GM12873 (cell line): ENCODE measurements at regions not wholly inside any gene's neighbourhood (a gene's known extent, or its start where the extent isn't known, plus 50 kb on each side); places are given as distances from the start of the nearest gene placed in this dataset.

Experiments
- TF ChIP-seq, protein P1 (sequence below): IDR thresholded peaks from 2 replicates; pipeline ENCODE4 v1.5.1; 2012; ENCODE audit warnings: low read depth, mild to moderate bottlenecking, moderate library complexity, low read length, control low read depth; ENCODE audit not compliant: insufficient read depth; ENCODE audit errors: missing control alignments

DNA sequence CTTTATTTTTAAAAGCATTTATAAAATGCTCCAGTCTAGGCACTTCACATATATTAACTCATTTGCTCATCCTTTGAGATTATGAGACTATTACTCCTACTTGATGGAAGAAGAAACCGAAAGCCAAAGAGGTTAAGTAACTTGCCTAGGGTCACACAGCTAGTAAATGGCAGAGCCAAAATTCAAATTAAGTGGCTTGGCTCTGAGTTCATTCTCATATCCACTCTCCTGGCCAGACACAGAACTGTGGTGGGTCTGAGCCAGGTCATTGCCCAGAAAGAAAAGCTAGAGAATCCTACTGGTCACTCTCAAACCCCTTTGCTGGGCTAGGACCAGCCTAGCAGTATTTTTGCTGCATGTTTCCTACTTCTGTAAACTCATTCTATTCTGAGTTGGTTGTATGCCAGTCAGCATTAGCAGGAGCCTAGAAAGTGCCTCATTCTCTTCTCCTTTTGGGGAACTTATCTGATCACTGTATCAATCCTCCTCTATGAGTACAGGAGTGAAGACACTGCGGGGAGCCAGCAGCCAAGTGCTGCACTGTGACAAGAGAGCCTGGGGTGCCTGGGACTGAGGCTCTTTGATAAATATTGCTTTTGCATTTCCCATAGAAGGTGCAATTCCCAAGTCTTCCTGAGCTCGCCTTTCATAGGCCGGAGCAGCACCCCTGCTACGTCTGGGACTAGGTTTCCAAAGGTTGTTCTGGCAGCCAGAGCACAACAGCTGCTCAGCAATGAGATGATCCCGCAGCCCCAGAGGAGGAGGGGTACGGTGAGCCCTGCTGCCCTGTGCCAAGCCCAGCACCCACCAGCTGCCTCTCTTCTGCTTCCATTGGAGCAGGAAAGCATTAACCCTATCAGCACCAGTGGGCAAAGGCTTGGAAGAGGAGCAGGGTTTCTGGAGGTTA, 728.3 kb downstream of the MAFB start:
- TF ChIP-seq, protein P1, sequence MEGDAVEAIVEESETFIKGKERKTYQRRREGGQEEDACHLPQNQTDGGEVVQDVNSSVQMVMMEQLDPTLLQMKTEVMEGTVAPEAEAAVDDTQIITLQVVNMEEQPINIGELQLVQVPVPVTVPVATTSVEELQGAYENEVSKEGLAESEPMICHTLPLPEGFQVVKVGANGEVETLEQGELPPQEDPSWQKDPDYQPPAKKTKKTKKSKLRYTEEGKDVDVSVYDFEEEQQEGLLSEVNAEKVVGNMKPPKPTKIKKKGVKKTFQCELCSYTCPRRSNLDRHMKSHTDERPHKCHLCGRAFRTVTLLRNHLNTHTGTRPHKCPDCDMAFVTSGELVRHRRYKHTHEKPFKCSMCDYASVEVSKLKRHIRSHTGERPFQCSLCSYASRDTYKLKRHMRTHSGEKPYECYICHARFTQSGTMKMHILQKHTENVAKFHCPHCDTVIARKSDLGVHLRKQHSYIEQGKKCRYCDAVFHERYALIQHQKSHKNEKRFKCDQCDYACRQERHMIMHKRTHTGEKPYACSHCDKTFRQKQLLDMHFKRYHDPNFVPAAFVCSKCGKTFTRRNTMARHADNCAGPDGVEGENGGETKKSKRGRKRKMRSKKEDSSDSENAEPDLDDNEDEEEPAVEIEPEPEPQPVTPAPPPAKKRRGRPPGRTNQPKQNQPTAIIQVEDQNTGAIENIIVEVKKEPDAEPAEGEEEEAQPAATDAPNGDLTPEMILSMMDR = no peak

DNA sequence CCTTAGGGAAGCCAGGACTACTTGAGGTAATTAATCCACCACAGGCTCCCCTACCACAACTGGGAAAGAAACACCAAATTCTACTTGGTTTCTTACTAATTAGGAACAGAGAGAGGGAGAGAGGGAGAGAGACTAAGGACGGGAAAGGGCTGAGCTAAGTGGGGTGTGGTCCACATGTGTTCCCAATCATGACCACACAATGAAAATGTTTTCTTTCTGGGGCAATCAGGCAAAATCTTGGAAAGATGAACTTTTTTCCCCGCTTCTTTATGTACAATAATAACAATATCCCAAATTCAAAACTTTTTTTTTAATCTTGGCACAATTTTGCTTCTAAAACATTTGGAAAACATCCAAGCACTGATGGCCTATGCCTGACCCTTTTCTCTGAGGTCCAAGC, 734.4 kb downstream of the MAFB start:
- TF ChIP-seq, protein P1 = no peak

- TF ChIP-seq, protein P1 = no peak
Measured at GRCh38 chr20:39946931-39947330, 742.1 kb downstream of the MAFB start.

- TF ChIP-seq, protein P1 = no peak
Measured at GRCh38 chr20:39946053-39946810, 742.8 kb downstream of the MAFB start.

DNA sequence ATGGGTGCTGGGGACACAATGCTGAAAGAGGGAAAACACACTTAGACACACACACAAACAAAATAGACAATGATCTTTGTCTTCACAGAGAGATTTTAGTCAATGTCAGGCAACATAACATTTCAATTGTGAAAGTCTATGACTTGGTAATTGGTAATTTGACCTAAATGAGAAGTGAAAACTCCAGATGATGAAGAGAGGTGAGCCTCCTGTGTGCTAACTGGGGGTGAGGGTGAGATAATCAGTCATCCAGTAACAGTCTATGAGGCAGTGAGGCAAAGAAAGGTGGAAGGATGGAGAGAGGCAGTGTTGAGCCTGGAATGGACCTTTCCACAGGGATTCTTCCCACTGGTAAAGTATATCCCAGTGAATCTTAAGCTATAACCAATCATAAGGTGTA, 744.2 kb downstream of the MAFB start:
- TF ChIP-seq, protein P1 = no peak

- TF ChIP-seq, protein P1 = no peak
Measured at GRCh38 chr20:39943336-39943735, 745.7 kb downstream of the MAFB start.

DNA sequence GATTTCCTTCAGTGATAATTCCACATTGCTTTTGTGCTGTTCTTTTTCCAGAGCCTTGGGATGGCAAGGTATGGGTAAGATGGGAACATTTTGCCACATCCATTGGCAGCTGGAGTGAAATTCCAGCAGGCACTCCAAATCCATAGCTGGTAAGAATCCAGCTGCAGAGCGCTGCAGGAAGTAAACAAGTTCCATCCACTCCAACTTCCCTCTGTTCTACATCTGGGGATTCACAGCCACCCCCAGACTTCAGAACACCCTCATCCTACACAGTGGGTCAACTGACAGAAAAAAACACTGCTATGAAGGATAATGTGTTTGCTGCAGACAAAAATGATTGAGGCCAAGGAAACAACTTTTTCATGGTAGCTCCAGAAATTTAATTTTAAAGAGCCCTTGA, 747.8 kb downstream of the MAFB start:
- TF ChIP-seq, protein P1 = no peak
